ENCODE measurements at regions not wholly inside any gene's neighbourhood (a gene's known extent, or its start where the extent isn't known, plus 50 kb on each side); places are given as distances from the start of the nearest gene placed in this dataset.
"Not testable (repeated sequence)": the region's sequence is repeated elsewhere in the genome, so short reads cannot be mapped to it uniquely, and the experiment has no call there.

DNA sequence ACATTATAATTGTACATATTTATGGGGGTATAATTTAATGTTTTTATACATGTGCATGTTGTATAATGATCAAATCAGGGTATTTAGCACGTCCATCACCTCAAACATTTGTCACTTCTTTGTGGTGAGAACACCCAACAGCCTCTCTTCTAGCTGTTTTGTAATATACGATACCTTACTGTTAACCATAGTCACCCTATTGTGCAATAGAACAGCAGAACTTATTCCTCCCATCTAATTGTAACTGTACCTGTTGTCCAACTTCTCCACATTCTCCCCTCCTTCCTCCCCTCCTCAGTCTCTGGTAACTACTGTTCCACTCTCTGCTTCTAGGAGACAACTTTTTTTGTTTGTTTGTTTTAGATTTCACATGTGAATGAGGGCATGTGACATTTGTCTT lies 197.0 kb upstream of the PKP2 start:
- TF ChIP-seq, protein P1, sequence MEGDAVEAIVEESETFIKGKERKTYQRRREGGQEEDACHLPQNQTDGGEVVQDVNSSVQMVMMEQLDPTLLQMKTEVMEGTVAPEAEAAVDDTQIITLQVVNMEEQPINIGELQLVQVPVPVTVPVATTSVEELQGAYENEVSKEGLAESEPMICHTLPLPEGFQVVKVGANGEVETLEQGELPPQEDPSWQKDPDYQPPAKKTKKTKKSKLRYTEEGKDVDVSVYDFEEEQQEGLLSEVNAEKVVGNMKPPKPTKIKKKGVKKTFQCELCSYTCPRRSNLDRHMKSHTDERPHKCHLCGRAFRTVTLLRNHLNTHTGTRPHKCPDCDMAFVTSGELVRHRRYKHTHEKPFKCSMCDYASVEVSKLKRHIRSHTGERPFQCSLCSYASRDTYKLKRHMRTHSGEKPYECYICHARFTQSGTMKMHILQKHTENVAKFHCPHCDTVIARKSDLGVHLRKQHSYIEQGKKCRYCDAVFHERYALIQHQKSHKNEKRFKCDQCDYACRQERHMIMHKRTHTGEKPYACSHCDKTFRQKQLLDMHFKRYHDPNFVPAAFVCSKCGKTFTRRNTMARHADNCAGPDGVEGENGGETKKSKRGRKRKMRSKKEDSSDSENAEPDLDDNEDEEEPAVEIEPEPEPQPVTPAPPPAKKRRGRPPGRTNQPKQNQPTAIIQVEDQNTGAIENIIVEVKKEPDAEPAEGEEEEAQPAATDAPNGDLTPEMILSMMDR (IDR thresholded peaks at IDR 0.05) = no peak
- TF ChIP-seq POLR2A (IDR thresholded peaks at IDR 0.05) = no peak

DNA sequence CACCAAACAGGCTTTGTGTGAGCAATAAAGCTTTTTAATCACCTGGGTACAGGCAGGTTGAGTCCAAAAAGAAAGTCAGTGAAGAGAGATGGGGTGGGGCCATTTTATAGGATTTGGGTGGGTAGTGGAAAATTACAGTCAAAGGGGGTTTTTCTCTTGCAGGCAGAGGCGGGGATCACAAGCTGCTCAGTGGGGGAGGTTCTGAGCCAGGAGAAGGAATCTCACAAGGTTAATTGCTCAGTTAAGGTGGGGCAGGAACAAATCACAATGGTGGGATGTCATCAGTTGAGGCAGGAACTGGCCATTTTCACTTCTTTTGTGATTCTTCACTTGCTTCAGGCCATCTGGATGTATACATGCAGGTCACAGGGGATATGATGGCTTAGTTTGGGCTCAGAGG lies 191.3 kb upstream of the PKP2 start:
- H3K9me3 ChIP-seq; H3K27me3 ChIP-seq; H3K4me3 ChIP-seq; H3K27ac ChIP-seq; H3K4me1 ChIP-seq; intact Hi-C loops (cut with DNase I; ENCODE audit: low total_unique reads); H3K36me3 ChIP-seq; DNase-seq: not testable (repeated sequence)

More for the DNA sequence above, 197.0 kb upstream of the PKP2 start:
- Histone ChIP-seq H3K27ac (no peak overlapping the region), H3K36me3 (no peaks in the 10 kb centered on the region), H3K27me3 (no peaks in the 10 kb centered on the region), H3K9me3 (no peaks in the 10 kb centered on the region), H3K4me1 (no peaks in the 10 kb centered on the region), H3K4me3 (no peak overlapping the region)
- DNase-seq = no peak
- intact Hi-C loops (cut with DNase I; ENCODE audit: low total_unique reads) = no loop called here

DNA sequence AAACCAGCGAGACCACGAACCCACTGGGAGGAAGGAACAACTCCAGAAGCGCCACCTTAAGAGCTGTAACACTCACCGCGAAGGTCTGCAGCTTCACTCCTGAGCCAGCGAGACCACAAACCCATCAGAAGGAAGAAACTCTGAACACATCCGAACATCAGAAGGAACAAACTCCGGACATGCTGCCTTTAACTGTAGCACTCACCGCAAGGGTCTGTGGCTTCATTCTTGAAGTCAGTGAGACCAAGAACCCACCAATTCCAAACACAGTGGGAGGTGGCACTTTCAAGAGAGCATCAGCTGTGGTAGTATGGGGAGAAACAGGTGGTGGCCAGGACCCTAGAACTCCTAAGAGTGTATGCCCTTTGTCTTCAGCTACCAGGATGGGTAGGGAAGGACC lies 179.8 kb upstream of the PKP2 start:
- H3K4me3 ChIP-seq; H3K9me3 ChIP-seq; H3K27ac ChIP-seq; DNase-seq; H3K36me3 ChIP-seq; intact Hi-C loops (cut with DNase I; ENCODE audit: low total_unique reads); H3K4me1 ChIP-seq; H3K27me3 ChIP-seq: not testable (repeated sequence)

DNA sequence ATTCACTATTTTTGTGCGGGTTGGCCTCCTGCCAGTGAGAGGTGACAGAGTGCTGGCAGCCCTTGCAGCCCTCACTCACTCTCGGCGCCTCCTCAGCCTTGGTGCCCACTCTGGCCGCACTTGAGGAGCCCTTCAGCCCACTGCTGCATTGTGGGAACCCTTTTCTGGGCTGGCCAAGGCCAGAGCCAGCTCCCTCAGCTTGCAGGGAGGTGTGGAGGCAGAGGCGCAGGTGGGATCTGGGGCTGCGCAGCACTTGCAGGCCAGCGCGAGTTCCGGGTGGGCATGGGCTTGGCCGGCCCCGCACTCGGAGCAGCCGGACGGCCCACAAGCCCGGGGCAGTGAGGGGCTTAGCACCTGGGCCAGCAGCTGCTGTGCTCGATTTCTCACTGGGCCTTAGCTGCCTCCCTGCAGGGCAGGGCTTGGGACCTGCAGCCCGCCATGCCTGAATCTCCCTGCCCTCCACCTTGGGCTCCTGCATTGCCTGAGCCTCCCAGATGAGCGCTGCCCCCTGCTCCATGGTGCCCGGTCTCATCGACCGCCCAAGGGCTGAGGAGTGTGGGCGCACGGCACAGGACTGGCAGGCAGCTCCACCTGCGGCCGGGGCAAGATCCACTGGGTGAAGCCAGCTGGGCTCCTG lies 178.7 kb upstream of the PKP2 start:
- H3K9me3 ChIP-seq; H3K36me3 ChIP-seq; H3K27ac ChIP-seq; DNase-seq; H3K27me3 ChIP-seq; H3K4me1 ChIP-seq; intact Hi-C loops (cut with DNase I; ENCODE audit: low total_unique reads); H3K4me3 ChIP-seq: not testable (repeated sequence)

DNA sequence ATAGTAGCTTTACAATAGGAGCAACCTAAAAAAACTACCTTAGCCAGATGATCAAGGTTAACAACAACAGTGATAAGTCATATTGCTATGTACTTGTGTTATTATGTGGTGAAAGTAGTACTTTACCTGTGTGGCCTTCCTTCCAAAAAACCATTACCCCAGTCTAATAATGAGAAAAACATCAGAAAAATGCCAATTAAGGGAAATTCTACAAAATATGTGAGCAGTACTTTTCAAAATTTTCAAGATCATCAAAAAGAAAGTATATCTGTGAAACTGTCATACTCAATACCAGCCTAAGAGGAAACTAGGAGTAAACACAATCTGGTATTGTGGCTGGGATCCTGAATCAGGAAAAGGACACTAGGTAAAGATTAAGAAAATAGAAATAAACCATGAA lies 165.3 kb upstream of the PKP2 start:
- H3K9me3 ChIP-seq = no peaks in the 10 kb centered on the region
- DNase-seq = no peak
- no peaks in the 10 kb centered on the region for H3K27me3 ChIP-seq
- no peaks in the 10 kb centered on the region for H3K36me3 ChIP-seq
- H3K4me3 ChIP-seq = no peak overlapping the region
- TF ChIP-seq, protein P1 (IDR thresholded peaks at IDR 0.05) = no peak
- no peak for TF ChIP-seq POLR2A (IDR thresholded peaks at IDR 0.05)
- intact Hi-C loops (cut with DNase I; ENCODE audit: low total_unique reads) = no loop called here
- H3K4me1 ChIP-seq = no peaks in the 10 kb centered on the region
- no peak overlapping the region for H3K27ac ChIP-seq

DNA sequence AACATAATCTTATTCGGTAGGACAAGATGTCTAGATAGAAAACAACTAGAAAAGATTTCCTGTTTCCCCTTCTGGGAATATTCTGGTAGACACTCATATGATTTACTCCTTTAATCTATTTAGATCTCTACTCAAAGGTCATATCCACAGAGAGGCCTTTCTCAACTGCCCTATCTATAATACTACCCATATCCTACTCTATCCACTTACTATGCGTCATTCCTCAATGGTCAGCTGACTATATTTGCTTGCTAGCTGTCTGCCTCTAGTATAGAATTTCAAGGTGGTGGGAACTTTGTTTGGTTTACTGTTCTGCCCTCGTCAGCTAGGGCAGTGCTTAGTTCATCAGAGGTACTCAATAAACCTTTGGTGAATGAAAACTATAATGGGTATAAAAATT lies 157.8 kb upstream of the PKP2 start:
- Histone ChIP-seq H3K4me3 (no peak overlapping the region), H3K36me3 (no peaks in the 10 kb centered on the region), H3K27ac (no peak overlapping the region), H3K4me1 (no peaks in the 10 kb centered on the region), H3K27me3 (no peaks in the 10 kb centered on the region), H3K9me3 (no peaks in the 10 kb centered on the region)
- DNase-seq = no peak
- intact Hi-C loops (cut with DNase I; ENCODE audit: low total_unique reads) = no loop called here
- TF ChIP-seq, protein P1 (IDR thresholded peaks at IDR 0.05) = no peak
- TF ChIP-seq POLR2A (IDR thresholded peaks at IDR 0.05) = no peak

Data from uterus (tissue), 3 donors.